ENCODE measurements at regions not wholly inside any gene's neighbourhood (a gene's known extent, or its start where the extent isn't known, plus 50 kb on each side); places are given as distances from the start of the nearest gene placed in this dataset.

DNA sequence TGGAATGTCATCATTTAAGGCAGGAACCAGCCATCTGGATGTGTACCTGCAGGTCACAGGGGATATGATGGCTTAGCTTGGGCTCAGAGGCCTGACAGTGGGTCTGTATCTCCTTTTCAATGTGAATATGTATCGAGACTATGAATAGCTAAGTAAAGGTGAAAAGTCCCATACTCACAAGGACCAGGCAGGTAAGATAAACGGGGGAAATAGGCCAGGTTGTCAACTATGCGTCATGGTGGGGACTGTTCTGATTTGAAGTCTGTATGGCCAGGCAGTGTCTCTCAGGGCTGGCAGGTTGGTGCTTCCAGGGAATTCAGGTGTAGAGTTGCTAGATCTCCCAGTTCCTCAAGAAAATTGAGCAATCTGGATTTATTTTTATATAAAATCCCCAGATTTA, 987.9 kb upstream of the WWC1 start:
- Mint-ChIP-seq H3K36me3 (no peaks in the 10 kb centered on the region), H3K4me1 (no peaks in the 10 kb centered on the region), H3K27ac (peak overlapping the region in 1 of 7 donors; percentile 26), H3K9me3 (peaks cover 2 to 30% (median 14%) of the 10 kb centered on the region in 7 donors), H3K27me3 (ENCODE audit: low read depth in 3 of 3) (peaks cover 0 to 5% (median 0%) of the 10 kb centered on the region in 3 donors), H3K4me3 (no peak overlapping the region)
- 72% methylated on average over 2 of the region's 3 CpGs for WGBS (ENCODE audit: insufficient coverage)
- Histone ChIP-seq H3K79me2 (ENCODE audit: insufficient read depth, low read length) (no peaks in the 10 kb centered on the region), H3K9ac (ENCODE audit: insufficient read depth, low read length, poor library complexity, severe bottlenecking) (no peak overlapping the region), H3K4me3 (replicated peaks in 1 of 3; ENCODE audit: low read depth in 2 of 3, low read length in 3 of 3) (no peak overlapping the region), H3K27ac (ENCODE audit: low read depth in 1 of 2, low read length in 2 of 2) (no peak overlapping the region), H4K20me1 (ENCODE audit: insufficient read depth, low read length) (no peaks in the 10 kb centered on the region), H3K4me2 (replicated peaks; ENCODE audit: extremely low read depth, low read length, poor library complexity, severe bottlenecking) (no peak overlapping the region), H3K27me3 (ENCODE audit: control insufficient read depth in 2 of 2, insufficient read depth in 2 of 2, low read length in 2 of 2) (no peaks in the 10 kb centered on the region), H3K9me3 (replicated peaks in 1 of 2; ENCODE audit: control insufficient read depth in 1 of 2, insufficient read depth in 1 of 2, low read length in 2 of 2) (no peaks in the 10 kb centered on the region), H2AFZ (ENCODE audit: insufficient read depth, low read depth, low read length, poor library complexity, severe bottlenecking) (no peak overlapping the region), H3K36me3 (replicated peaks in 1 of 2; ENCODE audit: control insufficient read depth in 1 of 2, insufficient read depth in 2 of 2, low read length in 2 of 2) (no peaks in the 10 kb centered on the region), H3K4me1 (ENCODE audit: control insufficient read depth in 1 of 2, insufficient read depth in 2 of 2, low read length in 2 of 2) (no peaks in the 10 kb centered on the region)
- no peak for DNase-seq
- TF ChIP-seq, protein P1, sequence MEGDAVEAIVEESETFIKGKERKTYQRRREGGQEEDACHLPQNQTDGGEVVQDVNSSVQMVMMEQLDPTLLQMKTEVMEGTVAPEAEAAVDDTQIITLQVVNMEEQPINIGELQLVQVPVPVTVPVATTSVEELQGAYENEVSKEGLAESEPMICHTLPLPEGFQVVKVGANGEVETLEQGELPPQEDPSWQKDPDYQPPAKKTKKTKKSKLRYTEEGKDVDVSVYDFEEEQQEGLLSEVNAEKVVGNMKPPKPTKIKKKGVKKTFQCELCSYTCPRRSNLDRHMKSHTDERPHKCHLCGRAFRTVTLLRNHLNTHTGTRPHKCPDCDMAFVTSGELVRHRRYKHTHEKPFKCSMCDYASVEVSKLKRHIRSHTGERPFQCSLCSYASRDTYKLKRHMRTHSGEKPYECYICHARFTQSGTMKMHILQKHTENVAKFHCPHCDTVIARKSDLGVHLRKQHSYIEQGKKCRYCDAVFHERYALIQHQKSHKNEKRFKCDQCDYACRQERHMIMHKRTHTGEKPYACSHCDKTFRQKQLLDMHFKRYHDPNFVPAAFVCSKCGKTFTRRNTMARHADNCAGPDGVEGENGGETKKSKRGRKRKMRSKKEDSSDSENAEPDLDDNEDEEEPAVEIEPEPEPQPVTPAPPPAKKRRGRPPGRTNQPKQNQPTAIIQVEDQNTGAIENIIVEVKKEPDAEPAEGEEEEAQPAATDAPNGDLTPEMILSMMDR (IDR thresholded peaks at IDR 0.05), result no peak
- intact Hi-C loops (cut with micrococcal nuclease), result no loop called here

DNA sequence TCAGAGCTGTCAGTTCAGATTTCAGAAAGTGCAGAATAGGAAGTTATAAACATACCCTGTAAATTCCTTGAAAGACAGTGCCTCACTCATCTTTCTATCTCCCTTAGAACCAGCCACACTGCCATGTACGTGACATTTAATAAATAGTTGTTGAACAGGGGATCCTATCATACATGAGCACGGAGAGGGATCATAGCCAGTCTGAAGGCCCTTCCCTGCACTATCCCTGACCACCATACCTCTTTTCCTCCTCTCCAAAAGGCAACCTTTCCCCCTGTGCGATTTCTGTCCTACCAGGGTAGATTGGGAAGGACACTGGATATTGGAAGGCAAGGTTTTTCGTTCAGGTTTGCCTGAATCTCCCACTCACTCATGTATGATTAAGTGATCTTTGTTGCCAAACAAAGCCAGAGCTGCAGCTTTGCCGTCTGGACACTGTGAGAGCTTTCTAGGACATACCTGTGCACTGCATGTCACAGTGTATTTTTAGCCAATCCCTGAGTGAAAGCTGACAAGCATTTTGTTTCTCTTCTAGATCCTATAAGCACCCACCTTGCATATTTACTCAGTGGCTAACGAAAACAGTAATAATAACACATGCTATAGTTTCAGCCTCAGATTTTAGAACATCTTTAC, 986.5 kb upstream of the WWC1 start:
- no peaks in the 10 kb centered on the region for H3K79me2 ChIP-seq (ENCODE audit: insufficient read depth, low read length)
- peaks cover 0 to 28% (median 12%) of the 10 kb centered on the region in 7 donors for H3K9me3 Mint-ChIP-seq
- H3K36me3 ChIP-seq (replicated peaks in 1 of 2; ENCODE audit: control insufficient read depth in 1 of 2, insufficient read depth in 2 of 2, low read length in 2 of 2), result no peaks in the 10 kb centered on the region
- no peaks in the 10 kb centered on the region for H3K4me1 Mint-ChIP-seq
- TF ChIP-seq, protein P1 (IDR thresholded peaks at IDR 0.05), result no peak
- intact Hi-C loops (cut with micrococcal nuclease), result no loop called here
- H3K9ac ChIP-seq (ENCODE audit: insufficient read depth, low read length, poor library complexity, severe bottlenecking), result no peak overlapping the region
- no peak overlapping the region for H3K4me3 ChIP-seq (replicated peaks in 1 of 3; ENCODE audit: low read depth in 2 of 3, low read length in 3 of 3)
- no peak overlapping the region for H3K27ac ChIP-seq (ENCODE audit: low read depth in 1 of 2, low read length in 2 of 2)
- no peak overlapping the region for H2AFZ ChIP-seq (ENCODE audit: insufficient read depth, low read depth, low read length, poor library complexity, severe bottlenecking)
- H3K4me3 Mint-ChIP-seq, result no peak overlapping the region
- no peak for DNase-seq
- H3K4me2 ChIP-seq (replicated peaks; ENCODE audit: extremely low read depth, low read length, poor library complexity, severe bottlenecking), result no peak overlapping the region
- no peaks in the 10 kb centered on the region for H3K4me1 ChIP-seq (ENCODE audit: control insufficient read depth in 1 of 2, insufficient read depth in 2 of 2, low read length in 2 of 2)
- 75% methylated on average over 1 of the region's 6 CpGs for WGBS (ENCODE audit: insufficient coverage)
- H3K27me3 Mint-ChIP-seq (ENCODE audit: low read depth in 3 of 3), result peaks cover 0 to 5% (median 0%) of the 10 kb centered on the region in 3 donors
- no peaks in the 10 kb centered on the region for H3K36me3 Mint-ChIP-seq
- H3K9me3 ChIP-seq (replicated peaks in 1 of 2; ENCODE audit: control insufficient read depth in 1 of 2, insufficient read depth in 1 of 2, low read length in 2 of 2), result peaks cover 0 to 5% of the 10 kb centered on the region in 2 donors
- H4K20me1 ChIP-seq (ENCODE audit: insufficient read depth, low read length), result no peaks in the 10 kb centered on the region
- H3K27ac Mint-ChIP-seq, result no peak overlapping the region
- no peaks in the 10 kb centered on the region for H3K27me3 ChIP-seq (ENCODE audit: control insufficient read depth in 2 of 2, insufficient read depth in 2 of 2, low read length in 2 of 2)

Measured in CD14-positive monocyte (primary cell).